ENCODE measurements at regions not wholly inside any gene's neighbourhood (a gene's known extent, or its start where the extent isn't known, plus 50 kb on each side); places are given as distances from the start of the nearest gene placed in this dataset.
"Not testable (repeated sequence)": the region's sequence is repeated elsewhere in the genome, so short reads cannot be mapped to it uniquely, and the experiment has no call there.

DNA sequence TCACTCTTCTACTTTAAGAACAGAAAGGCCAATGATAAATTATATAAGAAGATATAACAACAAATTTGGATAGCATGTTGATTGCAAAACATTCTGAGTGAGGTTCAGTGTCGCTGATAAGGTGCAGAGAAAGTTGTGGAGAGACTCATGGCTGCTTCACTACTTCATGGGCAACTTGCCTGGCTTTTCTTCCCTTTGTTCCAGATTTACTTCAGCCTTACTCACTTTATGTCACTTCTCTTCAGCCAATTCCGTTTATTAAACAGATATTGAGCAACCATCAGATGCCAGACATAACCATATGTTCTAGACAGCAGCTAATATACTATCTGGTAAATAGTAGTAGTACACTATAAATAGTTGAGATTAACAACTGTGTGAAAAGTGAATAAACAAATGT, 150.0 kb upstream of the CHL1 start:
- Histone ChIP-seq H4K20me1 (ENCODE audit: insufficient read depth) (no peaks in the 10 kb centered on the region), H3K36me3 (ENCODE audit: insufficient read depth) (no peaks in the 10 kb centered on the region), H3K4me2 (no peak overlapping the region), H3K27ac (no peak overlapping the region), H3K4me1 (ENCODE audit: low read depth, poor library complexity, severe bottlenecking) (no peaks in the 10 kb centered on the region), H3K4me3 (IDR thresholded peaks at IDR 0.05; ENCODE audit: insufficient read depth, low read depth, low read length) (no peak overlapping the region), H3K9ac (no peak overlapping the region), H2AFZ (ENCODE audit: low read depth) (no peak overlapping the region), H3K79me2 (ENCODE audit: insufficient read depth, low read depth) (no peaks in the 10 kb centered on the region), H3K27me3 (ENCODE audit: insufficient read depth, low read depth) (no peaks in the 10 kb centered on the region)
- TF ChIP-seq, protein P1, sequence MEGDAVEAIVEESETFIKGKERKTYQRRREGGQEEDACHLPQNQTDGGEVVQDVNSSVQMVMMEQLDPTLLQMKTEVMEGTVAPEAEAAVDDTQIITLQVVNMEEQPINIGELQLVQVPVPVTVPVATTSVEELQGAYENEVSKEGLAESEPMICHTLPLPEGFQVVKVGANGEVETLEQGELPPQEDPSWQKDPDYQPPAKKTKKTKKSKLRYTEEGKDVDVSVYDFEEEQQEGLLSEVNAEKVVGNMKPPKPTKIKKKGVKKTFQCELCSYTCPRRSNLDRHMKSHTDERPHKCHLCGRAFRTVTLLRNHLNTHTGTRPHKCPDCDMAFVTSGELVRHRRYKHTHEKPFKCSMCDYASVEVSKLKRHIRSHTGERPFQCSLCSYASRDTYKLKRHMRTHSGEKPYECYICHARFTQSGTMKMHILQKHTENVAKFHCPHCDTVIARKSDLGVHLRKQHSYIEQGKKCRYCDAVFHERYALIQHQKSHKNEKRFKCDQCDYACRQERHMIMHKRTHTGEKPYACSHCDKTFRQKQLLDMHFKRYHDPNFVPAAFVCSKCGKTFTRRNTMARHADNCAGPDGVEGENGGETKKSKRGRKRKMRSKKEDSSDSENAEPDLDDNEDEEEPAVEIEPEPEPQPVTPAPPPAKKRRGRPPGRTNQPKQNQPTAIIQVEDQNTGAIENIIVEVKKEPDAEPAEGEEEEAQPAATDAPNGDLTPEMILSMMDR (conservative IDR thresholded peaks at IDR 0.05; ENCODE audit: low read depth, low read length) = no peak

DNA sequence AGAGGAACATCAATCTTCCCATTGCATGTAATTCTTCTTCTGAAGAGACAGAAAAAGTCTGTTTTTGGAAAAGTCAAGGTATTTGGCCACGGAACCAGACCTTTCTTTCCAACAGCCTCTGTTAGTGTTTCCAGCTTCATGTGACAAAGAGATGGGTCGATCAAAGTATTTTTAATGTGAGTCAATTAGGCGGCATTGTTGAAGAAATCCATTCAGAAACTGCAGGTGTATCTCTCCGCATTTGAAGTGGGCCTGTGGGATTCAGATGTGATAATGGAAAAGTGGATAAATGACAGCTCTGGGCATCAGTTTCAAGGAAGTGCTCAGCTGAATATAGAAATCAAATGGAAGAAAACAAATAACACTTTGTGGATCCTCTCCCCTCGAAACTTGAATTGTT, 143.1 kb upstream of the CHL1 start:
- H4K20me1 ChIP-seq (ENCODE audit: insufficient read depth); H3K27me3 ChIP-seq (ENCODE audit: insufficient read depth, low read depth); H3K27ac ChIP-seq; H2AFZ ChIP-seq (ENCODE audit: low read depth); H3K36me3 ChIP-seq (ENCODE audit: insufficient read depth); H3K4me3 ChIP-seq (IDR thresholded peaks at IDR 0.05; ENCODE audit: insufficient read depth, low read depth, low read length); H3K4me2 ChIP-seq; H3K4me1 ChIP-seq (ENCODE audit: low read depth, poor library complexity, severe bottlenecking); H3K79me2 ChIP-seq (ENCODE audit: insufficient read depth, low read depth); H3K9ac ChIP-seq: not testable (repeated sequence)

DNA sequence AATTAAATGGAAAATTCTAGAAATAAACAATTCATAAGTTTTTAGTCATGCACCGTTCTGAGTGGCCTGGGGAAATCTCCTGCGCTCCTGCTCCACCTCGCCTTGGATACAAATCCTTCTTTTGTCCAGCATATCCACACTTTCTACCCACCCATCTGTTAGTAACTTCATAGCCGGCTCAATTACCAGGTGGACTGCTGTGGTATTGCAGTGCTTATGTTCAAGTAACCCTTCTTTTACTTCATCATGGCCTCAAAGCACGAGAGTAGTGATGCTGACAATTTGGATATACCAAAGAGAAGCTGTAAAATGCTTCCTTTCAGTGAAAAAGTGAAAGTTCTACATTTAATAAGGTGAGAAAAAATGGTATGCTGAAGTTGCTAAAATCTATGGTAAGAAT, 142.3 kb upstream of the CHL1 start:
- Histone ChIP-seq H3K9ac (no peak overlapping the region), H3K4me1 (ENCODE audit: low read depth, poor library complexity, severe bottlenecking) (no peaks in the 10 kb centered on the region), H3K27ac (no peak overlapping the region), H3K27me3 (ENCODE audit: insufficient read depth, low read depth) (no peaks in the 10 kb centered on the region), H3K4me3 (IDR thresholded peaks at IDR 0.05; ENCODE audit: insufficient read depth, low read depth, low read length) (no peak overlapping the region), H4K20me1 (ENCODE audit: insufficient read depth) (no peaks in the 10 kb centered on the region), H3K36me3 (ENCODE audit: insufficient read depth) (no peaks in the 10 kb centered on the region), H3K4me2 (no peak overlapping the region), H2AFZ (ENCODE audit: low read depth) (no peak overlapping the region), H3K79me2 (ENCODE audit: insufficient read depth, low read depth) (no peaks in the 10 kb centered on the region)
- TF ChIP-seq, protein P1 (conservative IDR thresholded peaks at IDR 0.05; ENCODE audit: low read depth, low read length) = no peak

DNA sequence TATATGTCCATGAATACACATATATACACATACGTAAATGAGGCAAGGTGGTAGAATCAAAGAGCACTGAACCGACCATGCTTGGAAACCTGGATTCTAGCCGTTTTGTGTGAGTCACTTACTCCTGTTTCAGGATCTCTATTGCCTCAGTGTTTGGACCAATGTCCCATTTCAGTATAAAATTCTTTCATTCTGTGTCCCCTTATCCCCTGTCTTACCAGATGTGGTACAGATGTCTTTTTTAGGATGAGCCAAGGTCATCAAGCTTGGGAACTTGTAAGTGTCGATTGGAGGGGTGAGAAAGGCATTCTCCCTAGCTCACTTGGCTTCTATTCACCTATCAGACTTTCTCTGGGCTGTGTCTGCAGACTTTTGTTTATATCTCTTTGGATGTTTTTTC, 139.9 kb upstream of the CHL1 start:
- TF ChIP-seq, protein P1 (conservative IDR thresholded peaks at IDR 0.05; ENCODE audit: low read depth, low read length) = no peak
- H3K4me2 ChIP-seq = no peak overlapping the region
- H3K36me3 ChIP-seq (ENCODE audit: insufficient read depth) = no peaks in the 10 kb centered on the region

DNA sequence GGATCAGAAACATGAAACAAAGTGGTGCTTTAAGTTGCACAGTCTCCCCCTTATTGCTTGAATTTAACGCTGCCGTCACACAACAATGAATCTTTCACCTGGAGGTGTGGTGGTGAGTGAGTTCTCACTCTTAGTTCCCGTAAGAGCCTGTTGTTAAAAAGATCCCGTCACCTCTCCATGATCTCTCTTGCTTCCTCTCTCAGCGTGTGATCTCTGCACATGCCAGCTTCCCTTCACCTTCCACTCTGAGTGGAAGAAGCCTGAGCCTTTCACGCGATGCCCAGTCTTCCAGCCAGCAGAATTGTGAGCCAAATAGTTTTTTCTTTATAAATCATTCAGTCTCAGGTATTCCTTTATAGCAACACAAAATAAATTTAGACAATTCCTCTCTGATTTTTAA, 136.7 kb upstream of the CHL1 start:
- no peak overlapping the region for H3K4me3 ChIP-seq (IDR thresholded peaks at IDR 0.05; ENCODE audit: insufficient read depth, low read depth, low read length)
- no peaks in the 10 kb centered on the region for H4K20me1 ChIP-seq (ENCODE audit: insufficient read depth)
- TF ChIP-seq, protein P1 (conservative IDR thresholded peaks at IDR 0.05; ENCODE audit: low read depth, low read length) = no peak
- no peaks in the 10 kb centered on the region for H3K36me3 ChIP-seq (ENCODE audit: insufficient read depth)
- no peak overlapping the region for H2AFZ ChIP-seq (ENCODE audit: low read depth)
- H3K4me2 ChIP-seq = no peak overlapping the region
- H3K27me3 ChIP-seq (ENCODE audit: insufficient read depth, low read depth) = no peaks in the 10 kb centered on the region
- H3K79me2 ChIP-seq (ENCODE audit: insufficient read depth, low read depth) = no peaks in the 10 kb centered on the region
- H3K9ac ChIP-seq = no peak overlapping the region
- H3K4me1 ChIP-seq (ENCODE audit: low read depth, poor library complexity, severe bottlenecking) = no peaks in the 10 kb centered on the region
- no peak overlapping the region for H3K27ac ChIP-seq

More for the DNA sequence above, 139.9 kb upstream of the CHL1 start:
- Histone ChIP-seq H3K4me1 (ENCODE audit: low read depth, poor library complexity, severe bottlenecking) (no peaks in the 10 kb centered on the region), H4K20me1 (ENCODE audit: insufficient read depth) (no peaks in the 10 kb centered on the region), H3K4me3 (IDR thresholded peaks at IDR 0.05; ENCODE audit: insufficient read depth, low read depth, low read length) (no peak overlapping the region), H3K27me3 (ENCODE audit: insufficient read depth, low read depth) (no peaks in the 10 kb centered on the region), H3K9ac (no peak overlapping the region), H3K79me2 (ENCODE audit: insufficient read depth, low read depth) (no peaks in the 10 kb centered on the region), H2AFZ (ENCODE audit: low read depth) (no peak overlapping the region), H3K27ac (no peak overlapping the region)
